Cardiac muscle cell (in vitro differentiated cells and primary cell): ENCODE measurements at regions not wholly inside any gene's neighbourhood (a gene's known extent, or its start where the extent isn't known, plus 50 kb on each side); places are given as distances from the start of the nearest gene placed in this dataset.

ENCODE experiments used
- DNase-seq, 2 donors: peaks; one replicate each; pipeline versions ENCODE4 v3.0.0 to v3.0.0-alpha.2; 2010 to 2017; ENCODE audit warnings: low read depth in 1 of 2, low spot score in 1 of 2
- H3K27ac ChIP-seq: fragments of 200-600 bp; sonication (generic); 2 replicates; pipeline ENCODE4 v1.5.1; 2016
- H3K27me3 ChIP-seq: fragments of 200-600 bp; sonication (generic); 2 replicates; pipeline ENCODE4 v1.6.0; 2016; ENCODE audit warnings: control low read depth
- H3K36me3 ChIP-seq: fragments of 200-600 bp; sonication (generic); 2 replicates; pipeline ENCODE4 v1.5.1; 2016; ENCODE audit warnings: control low read depth
- H3K4me1 ChIP-seq: fragments of 200-600 bp; sonication (generic); 2 replicates; pipeline ENCODE4 v1.8.1; 2017; ENCODE audit warnings: low read depth, mild to moderate bottlenecking, mixed run types
- H3K4me3 ChIP-seq: fragments of 200-600 bp; sonication (generic); 2 replicates; pipeline ENCODE4 v1.5.1; 2016; ENCODE audit warnings: mild to moderate bottlenecking
- H3K9me3 ChIP-seq: fragments of 200-600 bp; sonication (generic); 2 replicates; pipeline ENCODE4 v1.5.1; 2017; ENCODE audit warnings: low read depth, mild to moderate bottlenecking, control low read depth
- TF ChIP-seq, protein P1 (sequence below): IDR thresholded peaks from 2 replicates; pipeline ENCODE4 v1.5.1; 2012; ENCODE audit warnings: low read depth, mild to moderate bottlenecking, low read length

DNA sequence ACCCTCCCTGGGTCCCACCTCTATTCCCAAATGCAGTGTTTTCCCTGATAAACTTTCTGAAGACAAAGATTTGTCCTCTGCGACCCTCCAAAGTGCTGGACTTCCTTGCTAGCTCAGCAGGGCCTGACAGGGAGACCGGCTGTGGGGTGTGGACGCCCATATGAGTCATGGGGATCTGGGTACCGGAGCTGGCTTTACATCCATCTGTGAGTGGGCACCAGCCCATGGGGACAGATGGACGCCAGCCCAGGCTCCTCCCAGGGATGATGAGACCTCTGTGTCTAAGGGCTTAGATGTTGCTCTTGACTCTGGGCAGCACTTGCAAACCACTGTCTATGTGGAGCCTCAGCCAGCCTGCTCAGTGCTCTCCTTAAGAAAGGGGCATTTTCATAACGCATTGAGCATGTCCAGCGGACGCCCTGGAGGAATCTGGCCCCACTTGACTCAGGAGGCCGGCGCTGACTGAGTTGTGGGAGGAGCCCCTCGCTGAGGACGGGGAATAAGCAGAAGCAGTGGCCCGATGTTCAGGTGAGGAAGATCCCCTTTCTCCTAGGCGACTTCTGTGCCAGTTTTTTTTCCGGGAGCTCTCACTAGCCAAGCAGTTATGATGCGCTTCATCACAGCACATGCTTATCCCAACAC, 229.4 kb upstream of the MYT1L start:
- TF ChIP-seq, protein P1, sequence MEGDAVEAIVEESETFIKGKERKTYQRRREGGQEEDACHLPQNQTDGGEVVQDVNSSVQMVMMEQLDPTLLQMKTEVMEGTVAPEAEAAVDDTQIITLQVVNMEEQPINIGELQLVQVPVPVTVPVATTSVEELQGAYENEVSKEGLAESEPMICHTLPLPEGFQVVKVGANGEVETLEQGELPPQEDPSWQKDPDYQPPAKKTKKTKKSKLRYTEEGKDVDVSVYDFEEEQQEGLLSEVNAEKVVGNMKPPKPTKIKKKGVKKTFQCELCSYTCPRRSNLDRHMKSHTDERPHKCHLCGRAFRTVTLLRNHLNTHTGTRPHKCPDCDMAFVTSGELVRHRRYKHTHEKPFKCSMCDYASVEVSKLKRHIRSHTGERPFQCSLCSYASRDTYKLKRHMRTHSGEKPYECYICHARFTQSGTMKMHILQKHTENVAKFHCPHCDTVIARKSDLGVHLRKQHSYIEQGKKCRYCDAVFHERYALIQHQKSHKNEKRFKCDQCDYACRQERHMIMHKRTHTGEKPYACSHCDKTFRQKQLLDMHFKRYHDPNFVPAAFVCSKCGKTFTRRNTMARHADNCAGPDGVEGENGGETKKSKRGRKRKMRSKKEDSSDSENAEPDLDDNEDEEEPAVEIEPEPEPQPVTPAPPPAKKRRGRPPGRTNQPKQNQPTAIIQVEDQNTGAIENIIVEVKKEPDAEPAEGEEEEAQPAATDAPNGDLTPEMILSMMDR, result no peak
- DNase-seq, result no peak
- H3K27ac ChIP-seq, result no peak overlapping the region
- H3K9me3 ChIP-seq, result no peaks in the 10 kb centered on the region
- no peaks in the 10 kb centered on the region for H3K27me3 ChIP-seq
- H3K4me3 ChIP-seq, result no peak overlapping the region
- H3K36me3 ChIP-seq, result no peaks in the 10 kb centered on the region
- no peaks in the 10 kb centered on the region for H3K4me1 ChIP-seq

DNA sequence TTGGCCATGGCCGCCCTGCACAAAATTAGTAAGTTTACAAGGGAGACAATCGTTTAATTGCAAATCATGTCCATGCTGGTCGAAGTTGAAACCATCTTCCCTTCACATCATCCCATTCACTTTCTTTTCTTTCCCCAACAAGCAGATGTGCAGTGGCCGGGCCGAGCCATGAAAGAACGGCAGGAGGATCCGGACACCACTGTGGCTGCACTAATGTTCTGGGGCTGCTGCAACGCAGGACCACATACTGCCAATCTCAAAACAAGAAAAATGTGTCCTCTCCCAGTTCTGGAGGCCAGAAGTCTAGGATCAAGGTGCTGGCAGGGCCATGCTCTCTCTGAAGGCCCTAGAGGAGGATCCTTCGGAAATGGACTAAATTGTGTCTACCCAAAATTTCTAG, 227.4 kb upstream of the MYT1L start:
- Histone ChIP-seq H3K27me3 (no peaks in the 10 kb centered on the region), H3K36me3 (no peaks in the 10 kb centered on the region), H3K9me3 (no peaks in the 10 kb centered on the region), H3K4me3 (no peak overlapping the region), H3K4me1 (no peaks in the 10 kb centered on the region), H3K27ac (no peak overlapping the region)
- TF ChIP-seq, protein P1, result no peak
- no peak for DNase-seq

DNA sequence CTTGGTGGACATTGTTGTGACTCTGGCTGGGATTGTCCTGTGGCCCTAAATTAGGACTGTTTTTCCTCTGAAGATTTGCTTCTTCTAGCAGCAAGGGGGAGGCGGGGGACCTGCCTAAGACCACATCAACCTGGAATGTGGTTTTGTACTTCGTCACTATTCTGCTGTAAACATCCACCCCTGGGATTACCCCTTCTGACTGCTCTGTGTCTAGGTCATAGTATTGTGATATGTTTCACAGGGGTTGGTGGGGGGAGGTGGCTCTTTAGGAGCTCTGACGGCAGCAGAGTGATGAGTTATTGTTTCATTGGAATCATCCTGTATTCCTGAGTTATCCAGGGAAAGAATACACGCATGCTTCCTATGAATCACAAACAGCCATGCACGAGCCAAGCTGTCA, 226.4 kb upstream of the MYT1L start:
- no peak overlapping the region for H3K4me3 ChIP-seq
- H3K4me1 ChIP-seq, result no peaks in the 10 kb centered on the region
- no peaks in the 10 kb centered on the region for H3K36me3 ChIP-seq
- H3K27ac ChIP-seq, result no peak overlapping the region
- no peaks in the 10 kb centered on the region for H3K27me3 ChIP-seq
- DNase-seq, result no peak
- H3K9me3 ChIP-seq, result no peaks in the 10 kb centered on the region
- TF ChIP-seq, protein P1, result no peak

DNA sequence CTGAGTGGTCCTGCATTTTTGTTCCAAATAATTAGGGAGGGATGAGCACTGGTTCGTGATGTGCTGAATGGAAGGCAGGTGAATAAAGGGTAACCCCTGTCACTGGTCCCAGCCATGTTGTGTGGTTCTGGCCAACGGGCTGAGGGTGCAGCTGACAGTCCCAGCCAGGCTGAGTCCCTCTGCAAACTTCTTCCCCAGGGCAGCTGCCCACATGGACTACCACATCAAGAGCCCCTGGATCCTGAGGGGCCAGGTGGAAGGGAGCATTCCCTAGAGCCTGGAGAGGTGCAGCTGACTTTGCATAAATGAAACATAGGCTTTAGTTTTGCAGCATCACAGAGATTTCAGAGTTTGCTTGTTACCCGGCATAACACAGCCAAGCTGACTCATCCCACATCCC, 219.8 kb upstream of the MYT1L start:
- TF ChIP-seq, protein P1, result no peak
- Histone ChIP-seq H3K4me1 (no peaks in the 10 kb centered on the region), H3K36me3 (no peaks in the 10 kb centered on the region), H3K4me3 (no peak overlapping the region), H3K27me3 (no peaks in the 10 kb centered on the region), H3K27ac (no peak overlapping the region), H3K9me3 (no peaks in the 10 kb centered on the region)
- no peak for DNase-seq

DNA sequence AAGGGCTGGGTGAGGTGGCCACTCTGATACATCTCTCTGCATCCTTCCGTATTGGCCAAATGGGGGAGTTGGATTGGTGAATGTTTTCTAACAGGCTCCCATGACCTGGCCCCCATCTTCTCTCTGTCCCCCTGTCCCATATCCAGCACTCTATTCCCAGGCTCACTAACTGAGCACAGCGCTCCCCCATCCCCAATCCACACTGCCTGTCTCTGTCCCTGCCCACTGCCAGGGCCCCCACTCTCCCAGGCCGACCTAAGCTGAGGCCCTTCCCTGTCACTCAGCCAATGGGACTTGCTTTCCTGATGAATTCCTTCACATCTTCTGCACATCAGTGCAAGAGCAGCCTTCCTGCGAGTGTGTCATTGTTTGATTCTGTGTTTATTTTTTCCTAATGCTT, 216.8 kb upstream of the MYT1L start:
- no peaks in the 10 kb centered on the region for H3K36me3 ChIP-seq
- no peak overlapping the region for H3K27ac ChIP-seq
- TF ChIP-seq, protein P1, result no peak
- no peaks in the 10 kb centered on the region for H3K4me1 ChIP-seq
- DNase-seq, result no peak
- H3K9me3 ChIP-seq, result no peaks in the 10 kb centered on the region
- no peaks in the 10 kb centered on the region for H3K27me3 ChIP-seq
- H3K4me3 ChIP-seq, result no peak overlapping the region
